Endodermal cell (in vitro differentiated cells): ENCODE measurements at regions not wholly inside any gene's neighbourhood (a gene's known extent, or its start where the extent isn't known, plus 50 kb on each side); places are given as distances from the start of the nearest gene placed in this dataset.

Experiments
- DNase-seq: peaks from one replicate; pipeline ENCODE4 v3.0.0-alpha.2; 2017
- H3K27ac ChIP-seq: 2 replicates; pipeline ENCODE4 v1.5.1; 2013; ENCODE audit warnings: mild to moderate bottlenecking, low read depth, low read length, moderate library complexity
- H3K27me3 ChIP-seq: 2 replicates; pipeline ENCODE4 v1.6.1; 2013; ENCODE audit warnings: mild to moderate bottlenecking, low read length, moderate library complexity; ENCODE audit not compliant: insufficient read depth, control insufficient read depth, poor library complexity, severe bottlenecking
- H3K36me3 ChIP-seq: 2 replicates; pipeline ENCODE4 v1.7.0; 2013; ENCODE audit warnings: mild to moderate bottlenecking, low read length, moderate library complexity; ENCODE audit not compliant: control insufficient read depth, insufficient read depth
- H3K4me1 ChIP-seq: one replicate; pipeline ENCODE4 v1.7.0; 2013; ENCODE audit warnings: low read length; ENCODE audit not compliant: control insufficient read depth, insufficient read depth
- H3K4me3 ChIP-seq: 2 replicates; pipeline ENCODE4 v1.5.1; 2013; ENCODE audit warnings: mild to moderate bottlenecking, low read length, moderate library complexity
- H3K9ac ChIP-seq: 2 replicates; pipeline ENCODE4 v1.6.1; 2013; ENCODE audit warnings: mild to moderate bottlenecking, low read length, moderate library complexity; ENCODE audit not compliant: poor library complexity, severe bottlenecking; ENCODE audit errors: extremely low read depth
- H3K9me3 ChIP-seq: 2 replicates; pipeline ENCODE4 v1.6.1; 2013; ENCODE audit warnings: mild to moderate bottlenecking, low read length, moderate library complexity; ENCODE audit not compliant: control insufficient read depth
- H3K27ac Mint-ChIP-seq: 2 replicates; pipeline ENCODE4 v1.8.0; 2020; ENCODE audit warnings: mixed read lengths
- H3K27me3 Mint-ChIP-seq: 2 replicates; pipeline ENCODE4 v1.8.0; 2021; ENCODE audit warnings: mild to moderate bottlenecking, mixed read lengths; ENCODE audit not compliant: insufficient read depth
- H3K36me3 Mint-ChIP-seq: 2 replicates; pipeline ENCODE4 v1.8.0; 2020; ENCODE audit warnings: low read depth, mixed read lengths
- H3K4me1 Mint-ChIP-seq: 2 replicates; pipeline ENCODE4 v1.8.0; 2020; ENCODE audit warnings: mixed read lengths
- H3K4me3 Mint-ChIP-seq: 2 replicates; pipeline ENCODE4 v1.8.0; 2020; ENCODE audit warnings: mild to moderate bottlenecking, moderate library complexity, mixed read lengths
- H3K9me3 Mint-ChIP-seq: 2 replicates; pipeline ENCODE4 v1.8.0; 2020; ENCODE audit warnings: mild to moderate bottlenecking, mixed read lengths
- WGBS, 2 experiments: methylation state at CpG; one replicate each; pipeline versions ENCODE4 v1.1.5 to v1.1.7; 2013; ENCODE audit warnings: missing lambda C conversion rate in 2 of 2, mixed read lengths in 1 of 2; ENCODE audit not compliant: insufficient coverage in 1 of 2, insufficient read length in 1 of 2; 5-methylcytosine and 5-hydroxymethylcytosine counted together
- TF ChIP-seq, protein P1 (sequence below): fragments of 200-600 bp; sonication (generic); conservative IDR thresholded peaks from 2 replicates; pipeline ENCODE4 v1.5.0; 2021; ENCODE audit warnings: antibody characterized with exemption, mild to moderate bottlenecking

DNA sequence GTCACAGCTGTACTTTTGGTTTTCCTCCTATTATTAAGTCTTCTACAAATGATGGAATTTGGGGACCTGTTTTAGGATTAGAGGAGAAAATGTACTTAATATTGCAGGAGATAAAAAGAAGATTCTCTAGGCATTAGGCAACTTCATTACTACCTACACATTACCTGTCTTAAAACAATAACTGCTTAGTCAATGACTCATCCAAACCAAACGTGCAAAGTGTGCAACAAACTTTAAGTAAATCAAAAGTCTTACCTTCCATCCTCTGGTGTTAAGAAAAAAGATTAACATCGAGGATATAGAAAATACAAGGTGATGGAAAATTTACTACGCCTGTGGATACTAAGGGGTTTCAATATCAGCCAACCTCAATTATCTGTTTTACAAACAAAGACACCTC, 285.3 kb upstream of the KYNU start:
- no peaks in the 10 kb centered on the region for H3K9me3 ChIP-seq
- H3K4me3 ChIP-seq: no peak overlapping the region
- TF ChIP-seq, protein P1, sequence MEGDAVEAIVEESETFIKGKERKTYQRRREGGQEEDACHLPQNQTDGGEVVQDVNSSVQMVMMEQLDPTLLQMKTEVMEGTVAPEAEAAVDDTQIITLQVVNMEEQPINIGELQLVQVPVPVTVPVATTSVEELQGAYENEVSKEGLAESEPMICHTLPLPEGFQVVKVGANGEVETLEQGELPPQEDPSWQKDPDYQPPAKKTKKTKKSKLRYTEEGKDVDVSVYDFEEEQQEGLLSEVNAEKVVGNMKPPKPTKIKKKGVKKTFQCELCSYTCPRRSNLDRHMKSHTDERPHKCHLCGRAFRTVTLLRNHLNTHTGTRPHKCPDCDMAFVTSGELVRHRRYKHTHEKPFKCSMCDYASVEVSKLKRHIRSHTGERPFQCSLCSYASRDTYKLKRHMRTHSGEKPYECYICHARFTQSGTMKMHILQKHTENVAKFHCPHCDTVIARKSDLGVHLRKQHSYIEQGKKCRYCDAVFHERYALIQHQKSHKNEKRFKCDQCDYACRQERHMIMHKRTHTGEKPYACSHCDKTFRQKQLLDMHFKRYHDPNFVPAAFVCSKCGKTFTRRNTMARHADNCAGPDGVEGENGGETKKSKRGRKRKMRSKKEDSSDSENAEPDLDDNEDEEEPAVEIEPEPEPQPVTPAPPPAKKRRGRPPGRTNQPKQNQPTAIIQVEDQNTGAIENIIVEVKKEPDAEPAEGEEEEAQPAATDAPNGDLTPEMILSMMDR: no peak
- H3K4me1 Mint-ChIP-seq: no peaks in the 10 kb centered on the region
- no peak overlapping the region for H3K27ac ChIP-seq
- no peak overlapping the region for H3K9ac ChIP-seq
- no peaks in the 10 kb centered on the region for H3K27me3 ChIP-seq
- no peaks in the 10 kb centered on the region for H3K4me1 ChIP-seq
- H3K36me3 Mint-ChIP-seq: no peaks in the 10 kb centered on the region
- WGBS, 2 experiments: 83 to 90% methylated on average over 1 to 3 of the region's 3 CpGs
- no peaks in the 10 kb centered on the region for H3K36me3 ChIP-seq
- no peaks in the 10 kb centered on the region for H3K27me3 Mint-ChIP-seq
- no peak overlapping the region for H3K4me3 Mint-ChIP-seq
- H3K27ac Mint-ChIP-seq: no peak overlapping the region
- no peaks in the 10 kb centered on the region for H3K9me3 Mint-ChIP-seq
- DNase-seq: no peak

DNA sequence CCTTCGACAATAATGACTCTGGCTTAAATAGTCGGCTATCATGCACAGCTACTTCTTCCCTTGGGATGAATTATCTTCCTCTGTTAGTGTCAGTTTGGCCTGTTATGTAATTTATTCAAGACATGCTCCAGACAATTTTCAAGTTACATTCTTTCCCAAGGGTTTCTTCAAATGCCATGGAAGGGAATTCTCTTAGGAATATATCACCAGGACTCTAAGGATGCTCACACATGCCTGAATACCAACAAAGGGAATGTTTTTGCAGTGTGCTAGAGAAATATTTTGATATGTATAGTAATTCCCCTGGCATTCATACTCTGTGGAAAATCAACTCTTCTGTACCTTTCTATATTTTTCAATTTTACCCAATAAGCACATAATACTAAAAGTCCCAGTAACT, 286.0 kb upstream of the KYNU start:
- Histone ChIP-seq H3K4me3 (no peak overlapping the region), H3K4me1 (no peaks in the 10 kb centered on the region), H3K9me3 (no peaks in the 10 kb centered on the region), H3K36me3 (no peaks in the 10 kb centered on the region), H3K27ac (no peak overlapping the region), H3K27me3 (no peaks in the 10 kb centered on the region), H3K9ac (no peak overlapping the region)
- TF ChIP-seq, protein P1: no peak
- Mint-ChIP-seq H3K36me3 (no peaks in the 10 kb centered on the region), H3K4me3 (no peak overlapping the region), H3K27me3 (no peaks in the 10 kb centered on the region), H3K4me1 (peaks cover 4% of the 10 kb centered on the region), H3K27ac (no peak overlapping the region), H3K9me3 (no peaks in the 10 kb centered on the region)
- no peak for DNase-seq
- 88 to 98% methylated on average over 2 of the region's 2 CpGs for WGBS, 2 experiments

DNA sequence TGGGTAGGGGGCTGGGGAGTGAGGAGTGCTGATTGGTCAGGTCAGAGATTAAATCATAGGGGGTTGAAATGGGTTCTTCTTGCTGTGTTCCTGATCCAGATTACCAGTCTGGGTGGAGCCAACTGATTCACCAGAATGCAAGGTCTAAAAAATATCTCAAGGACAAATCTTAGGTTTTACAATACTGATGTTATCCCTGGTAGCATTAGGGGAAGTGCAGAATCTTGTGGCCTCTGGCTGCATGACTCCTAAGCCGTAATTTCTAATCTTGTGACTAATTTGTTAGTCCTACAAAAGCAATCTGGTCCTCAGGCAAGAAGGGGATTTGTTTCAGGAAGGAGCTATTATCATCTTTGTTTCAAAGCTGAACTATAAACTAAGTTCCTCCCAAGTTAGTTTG, 289.2 kb upstream of the KYNU start:
- no peak overlapping the region for H3K4me3 ChIP-seq
- H3K4me1 Mint-ChIP-seq: peaks cover 5% of the 10 kb centered on the region
- no peaks in the 10 kb centered on the region for H3K27me3 Mint-ChIP-seq
- no peaks in the 10 kb centered on the region for H3K9me3 Mint-ChIP-seq
- no peaks in the 10 kb centered on the region for H3K27me3 ChIP-seq
- H3K9me3 ChIP-seq: no peaks in the 10 kb centered on the region
- no peak overlapping the region for H3K4me3 Mint-ChIP-seq
- H3K36me3 ChIP-seq: no peaks in the 10 kb centered on the region
- no peak for DNase-seq
- no peak overlapping the region for H3K27ac ChIP-seq
- H3K36me3 Mint-ChIP-seq: no peaks in the 10 kb centered on the region
- no peak overlapping the region for H3K27ac Mint-ChIP-seq
- TF ChIP-seq, protein P1: no peak
- 87% methylated on average over 1 of the region's 1 CpG; no CpG with 5 or more reads in 1 of the 2 experiments for WGBS, 2 experiments
- no peaks in the 10 kb centered on the region for H3K4me1 ChIP-seq
- no peak overlapping the region for H3K9ac ChIP-seq
